ENCODE measurements at regions not wholly inside any gene's neighbourhood (a gene's known extent, or its start where the extent isn't known, plus 50 kb on each side); places are given as distances from the start of the nearest gene placed in this dataset.
"Not testable (repeated sequence)": the region's sequence is repeated elsewhere in the genome, so short reads cannot be mapped to it uniquely, and the experiment has no call there.

GRCh38 chr21:28391938-28392849 is 600.5 kb downstream of the LTN1 start:
- no peak overlapping the region for H3K27ac ChIP-seq (ENCODE audit: low read depth, low read length)
- no peak overlapping the region for H3K4me3 ChIP-seq (ENCODE audit: low read length)
- H3K36me3 ChIP-seq (ENCODE audit: control insufficient read depth, low read length) = no peaks in the 10 kb centered on the region
- no peaks in the 10 kb centered on the region for H3F3A ChIP-seq (ENCODE audit: control insufficient read depth, insufficient read depth)
- H3K4me2 ChIP-seq (ENCODE audit: low read length) = no peak overlapping the region
- TF ChIP-seq EZH2phosphoT487 (IDR thresholded peaks at IDR 0.05; ENCODE audit: borderline replicate concordance, low read length) (no peak), CTCF (IDR thresholded peaks at IDR 0.05; ENCODE audit: low read depth, low read length, poor library complexity, severe bottlenecking) (no peak)
- H3K27me3 ChIP-seq (ENCODE audit: control insufficient read depth, low read length) = no peaks in the 10 kb centered on the region
- no peaks in the 10 kb centered on the region for H3K9me2 ChIP-seq (replicated peaks; ENCODE audit: control insufficient read depth, low read length)
- H4K20me1 ChIP-seq (ENCODE audit: control insufficient read depth, insufficient read depth, low read depth, low read length) = no peaks in the 10 kb centered on the region
- H3K4me1 ChIP-seq (ENCODE audit: control insufficient read depth, low read length) = no peaks in the 10 kb centered on the region
- H3K9me3 ChIP-seq (ENCODE audit: control insufficient read depth, insufficient read depth, low read length) = peaks cover 10% of the 10 kb centered on the region; the same call in 1 of the 2 replicates
- H3K79me2 ChIP-seq (ENCODE audit: control insufficient read depth, low read length) = no peaks in the 10 kb centered on the region

- H3K79me2 ChIP-seq (ENCODE audit: control insufficient read depth, low read length) = no peaks in the 10 kb centered on the region
- H3K4me3 ChIP-seq (ENCODE audit: low read length) = no peak overlapping the region
- no peaks in the 10 kb centered on the region for H3K9me3 ChIP-seq (ENCODE audit: control insufficient read depth, insufficient read depth, low read length)
- H3K4me2 ChIP-seq (ENCODE audit: low read length) = no peak overlapping the region
- H3K9me2 ChIP-seq (replicated peaks; ENCODE audit: control insufficient read depth, low read length) = no peaks in the 10 kb centered on the region
- no peaks in the 10 kb centered on the region for H4K20me1 ChIP-seq (ENCODE audit: control insufficient read depth, insufficient read depth, low read depth, low read length)
- H3K36me3 ChIP-seq (ENCODE audit: control insufficient read depth, low read length) = no peaks in the 10 kb centered on the region
- TF ChIP-seq CTCF (IDR thresholded peaks at IDR 0.05; ENCODE audit: low read depth, low read length, poor library complexity, severe bottlenecking) = no peak
- no peak for TF ChIP-seq EZH2phosphoT487 (IDR thresholded peaks at IDR 0.05; ENCODE audit: borderline replicate concordance, low read length)
- no peaks in the 10 kb centered on the region for H3K27me3 ChIP-seq (ENCODE audit: control insufficient read depth, low read length)
- H3K4me1 ChIP-seq (ENCODE audit: control insufficient read depth, low read length) = no peaks in the 10 kb centered on the region
- H3F3A ChIP-seq (ENCODE audit: control insufficient read depth, insufficient read depth) = no peaks in the 10 kb centered on the region
- no peak overlapping the region for H3K27ac ChIP-seq (ENCODE audit: low read depth, low read length)
Observed at GRCh38 chr21:28387220-28387619, 605.5 kb downstream of the LTN1 start.

DNA sequence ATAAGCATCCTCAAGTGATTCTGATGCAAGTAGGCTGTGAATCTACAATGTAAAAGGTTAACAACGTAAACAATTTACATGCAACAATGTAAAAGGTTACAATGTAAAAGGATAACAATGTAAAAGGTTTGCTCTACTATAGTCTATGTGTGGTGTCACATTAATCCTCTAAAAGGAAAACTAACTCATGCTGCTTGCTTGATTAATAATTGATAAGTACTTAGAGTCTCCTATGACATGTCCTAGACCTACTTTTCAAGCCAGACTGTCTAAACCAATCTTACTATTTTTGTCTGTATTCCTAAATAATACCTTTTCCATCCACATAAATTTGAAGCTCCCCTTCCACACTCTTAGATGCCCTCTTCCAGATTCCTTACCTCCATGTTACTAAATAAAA is 606.8 kb downstream of the LTN1 start:
- Histone ChIP-seq H3K27ac (ENCODE audit: low read depth, low read length) (no peak overlapping the region), H3F3A (ENCODE audit: control insufficient read depth, insufficient read depth) (no peaks in the 10 kb centered on the region), H3K9me3 (ENCODE audit: control insufficient read depth, insufficient read depth, low read length) (no peaks in the 10 kb centered on the region), H3K36me3 (ENCODE audit: control insufficient read depth, low read length) (no peaks in the 10 kb centered on the region), H3K4me3 (ENCODE audit: low read length) (no peak overlapping the region), H3K4me2 (ENCODE audit: low read length) (no peak overlapping the region), H4K20me1 (ENCODE audit: control insufficient read depth, insufficient read depth, low read depth, low read length) (no peaks in the 10 kb centered on the region), H3K9me2 (replicated peaks; ENCODE audit: control insufficient read depth, low read length) (no peaks in the 10 kb centered on the region), H3K27me3 (ENCODE audit: control insufficient read depth, low read length) (no peaks in the 10 kb centered on the region), H3K79me2 (ENCODE audit: control insufficient read depth, low read length) (no peaks in the 10 kb centered on the region), H3K4me1 (ENCODE audit: control insufficient read depth, low read length) (no peaks in the 10 kb centered on the region)
- TF ChIP-seq CTCF (IDR thresholded peaks at IDR 0.05; ENCODE audit: low read depth, low read length, poor library complexity, severe bottlenecking) = no peak
- TF ChIP-seq EZH2phosphoT487 (IDR thresholded peaks at IDR 0.05; ENCODE audit: borderline replicate concordance, low read length) = no peak

GRCh38 chr21:28381000-28381745 is 611.5 kb downstream of the LTN1 start:
- not testable (repeated sequence) for H3K27ac ChIP-seq (ENCODE audit: low read depth, low read length); H3K4me2 ChIP-seq (ENCODE audit: low read length); H3K4me1 ChIP-seq (ENCODE audit: control insufficient read depth, low read length); H3K79me2 ChIP-seq (ENCODE audit: control insufficient read depth, low read length); H3K9me2 ChIP-seq (replicated peaks; ENCODE audit: control insufficient read depth, low read length); H3F3A ChIP-seq (ENCODE audit: control insufficient read depth, insufficient read depth); H3K36me3 ChIP-seq (ENCODE audit: control insufficient read depth, low read length); H3K9me3 ChIP-seq (ENCODE audit: control insufficient read depth, insufficient read depth, low read length); H3K4me3 ChIP-seq (ENCODE audit: low read length); H4K20me1 ChIP-seq (ENCODE audit: control insufficient read depth, insufficient read depth, low read depth, low read length); H3K27me3 ChIP-seq (ENCODE audit: control insufficient read depth, low read length)
